ENCODE measurements at regions not wholly inside any gene's neighbourhood (a gene's known extent, or its start where the extent isn't known, plus 50 kb on each side); places are given as distances from the start of the nearest gene placed in this dataset.

DNA sequence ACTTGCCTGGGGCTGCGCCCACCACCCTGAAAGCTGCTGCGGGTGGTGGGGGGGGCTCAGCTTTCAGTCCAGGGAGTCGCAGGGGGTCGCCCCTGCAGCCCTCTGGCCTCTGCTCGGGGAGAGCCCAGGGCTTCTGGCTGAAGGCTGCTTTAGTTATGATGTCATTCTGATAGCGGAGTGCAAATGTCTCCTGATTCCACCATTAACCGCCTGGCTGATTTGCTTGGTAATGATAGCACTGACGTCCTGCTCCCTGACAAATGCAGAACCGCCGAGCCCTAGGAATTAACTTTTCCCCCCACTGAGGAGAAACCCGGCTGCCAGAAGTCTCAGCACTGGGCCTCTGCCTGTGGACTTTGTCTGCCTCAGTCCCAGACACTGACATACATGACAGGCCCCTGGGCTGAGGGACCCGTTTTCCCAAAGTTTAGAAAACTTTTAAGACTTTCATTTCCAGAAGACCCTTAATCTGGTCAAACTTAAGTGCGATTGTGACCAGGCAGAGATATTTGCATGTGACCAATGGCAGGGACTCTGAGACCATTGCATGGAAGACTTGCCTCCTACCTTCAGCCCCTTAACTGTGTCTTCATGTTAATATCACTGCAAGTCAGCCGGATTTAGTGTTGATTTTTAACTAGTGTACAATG lies 142.5 kb upstream of the ZNF536 start:
- TF ChIP-seq, protein P1, sequence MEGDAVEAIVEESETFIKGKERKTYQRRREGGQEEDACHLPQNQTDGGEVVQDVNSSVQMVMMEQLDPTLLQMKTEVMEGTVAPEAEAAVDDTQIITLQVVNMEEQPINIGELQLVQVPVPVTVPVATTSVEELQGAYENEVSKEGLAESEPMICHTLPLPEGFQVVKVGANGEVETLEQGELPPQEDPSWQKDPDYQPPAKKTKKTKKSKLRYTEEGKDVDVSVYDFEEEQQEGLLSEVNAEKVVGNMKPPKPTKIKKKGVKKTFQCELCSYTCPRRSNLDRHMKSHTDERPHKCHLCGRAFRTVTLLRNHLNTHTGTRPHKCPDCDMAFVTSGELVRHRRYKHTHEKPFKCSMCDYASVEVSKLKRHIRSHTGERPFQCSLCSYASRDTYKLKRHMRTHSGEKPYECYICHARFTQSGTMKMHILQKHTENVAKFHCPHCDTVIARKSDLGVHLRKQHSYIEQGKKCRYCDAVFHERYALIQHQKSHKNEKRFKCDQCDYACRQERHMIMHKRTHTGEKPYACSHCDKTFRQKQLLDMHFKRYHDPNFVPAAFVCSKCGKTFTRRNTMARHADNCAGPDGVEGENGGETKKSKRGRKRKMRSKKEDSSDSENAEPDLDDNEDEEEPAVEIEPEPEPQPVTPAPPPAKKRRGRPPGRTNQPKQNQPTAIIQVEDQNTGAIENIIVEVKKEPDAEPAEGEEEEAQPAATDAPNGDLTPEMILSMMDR (IDR thresholded peaks at IDR 0.05; ENCODE audit: low read length): no peak
- no peak for TF ChIP-seq EZH2 (optimal IDR thresholded peaks at IDR 0.05; ENCODE audit: low read depth, low read length)

Measured in MM.1S (cell line).